Natural killer cell (primary cell): ENCODE measurements at regions not wholly inside any gene's neighbourhood (a gene's known extent, or its start where the extent isn't known, plus 50 kb on each side); places are given as distances from the start of the nearest gene placed in this dataset.

ENCODE experiments used
- ATAC-seq, 3 donors: fragments of 150-1000 bp in 2 of 3; fragments of 200-7000 bp in 1 of 3; cut with Tn5 transposase; 1 replicate in 1 of 3; 2 replicates in 2 of 3; pipeline ENCODE4 v1.10.0; 2021; ENCODE audit warnings: mild to moderate bottlenecking in 2 of 3, moderate library complexity in 2 of 3
- DNase-seq, 2 donors: peaks; one replicate each; pipeline versions ENCODE4 v3.0.0 to v3.0.0-alpha.2; 2013 to 2021; ENCODE audit warnings: mixed read lengths in 1 of 2
- H3K27ac ChIP-seq: one replicate; pipeline ENCODE4 v1.5.1; 2013; ENCODE audit warnings: mild to moderate bottlenecking, low read length
- H3K27me3 ChIP-seq: one replicate; pipeline ENCODE4 v1.6.1; 2013; ENCODE audit warnings: low read length; ENCODE audit not compliant: control insufficient read depth, insufficient read depth
- H3K36me3 ChIP-seq: one replicate; pipeline ENCODE4 v1.6.1; 2013; ENCODE audit warnings: low read length; ENCODE audit not compliant: control insufficient read depth, insufficient read depth
- H3K4me1 ChIP-seq: one replicate; pipeline ENCODE4 v1.6.1; 2013; ENCODE audit warnings: low read length; ENCODE audit not compliant: control insufficient read depth, insufficient read depth
- H3K4me3 ChIP-seq: one replicate; pipeline ENCODE4 v1.5.1; 2013; ENCODE audit warnings: low read length
- H3K9me3 ChIP-seq: one replicate; pipeline ENCODE4 v1.6.1; 2013; ENCODE audit warnings: low read length; ENCODE audit not compliant: control insufficient read depth, insufficient read depth
- H3K27ac Mint-ChIP-seq, 2 donors: one replicate each; pipeline ENCODE4 v1.8.0; 2022; ENCODE audit warnings: mild to moderate bottlenecking in 2 of 2, mixed read lengths in 2 of 2, moderate library complexity in 1 of 2
- H3K27me3 Mint-ChIP-seq, 2 donors: one replicate each; pipeline ENCODE4 v1.8.0; 2022; ENCODE audit warnings: low read depth in 2 of 2, mixed read lengths in 2 of 2
- H3K36me3 Mint-ChIP-seq: one replicate; pipeline ENCODE4 v1.8.0; 2022; ENCODE audit warnings: mixed read lengths
- H3K4me1 Mint-ChIP-seq, 2 donors: one replicate each; pipeline ENCODE4 v1.8.0; 2022; ENCODE audit warnings: mixed read lengths in 2 of 2
- H3K4me3 Mint-ChIP-seq: one replicate; pipeline ENCODE4 v1.8.0; 2022; ENCODE audit warnings: mild to moderate bottlenecking, moderate library complexity, mixed read lengths
- H3K9me3 Mint-ChIP-seq, 2 donors: one replicate each; pipeline ENCODE4 v1.8.0; 2022; ENCODE audit warnings: mixed read lengths in 2 of 2
- WGBS: methylation state at CpG from one replicate; pipeline ENCODE4 v1.1.7; 2013; ENCODE audit warnings: missing lambda C conversion rate; ENCODE audit not compliant: insufficient coverage; 5-methylcytosine and 5-hydroxymethylcytosine counted together
- intact Hi-C: fragments of 100-400 bp; cut with micrococcal nuclease; formaldehyde crosslinking; loops from one replicate; pipeline ENCODE4 v1.14.2; 2022
- TF ChIP-seq, protein P1 (sequence below): fragments of 200-600 bp; IDR thresholded peaks from one replicate; pipeline ENCODE4 v1.8.0; 2022; ENCODE audit warnings: antibody characterized with exemption

DNA sequence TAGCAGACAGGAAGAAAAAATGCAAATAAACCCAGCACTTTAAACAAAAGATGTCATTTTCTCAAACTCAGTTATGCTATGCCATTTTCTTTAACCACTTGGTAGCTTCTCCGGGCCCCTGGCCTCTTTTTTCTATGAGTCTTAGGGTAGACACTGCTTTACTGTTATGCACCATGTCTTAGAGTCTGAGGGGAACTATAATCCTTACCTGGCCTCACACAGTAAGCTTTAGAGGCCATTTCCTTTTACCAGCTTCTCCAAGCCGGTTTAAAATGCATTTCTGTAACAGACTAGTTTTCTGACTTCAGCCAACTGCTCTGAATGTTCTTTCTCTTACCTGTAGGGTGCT is 73.7 kb upstream of the EDEM3 start:
- Mint-ChIP-seq H3K36me3 (peaks cover under 1% of the 10 kb centered on the region), H3K9me3 (no peaks in the 10 kb centered on the region), H3K4me1 (no peaks in the 10 kb centered on the region), H3K27ac (no peak overlapping the region), H3K27me3 (no peaks in the 10 kb centered on the region), H3K4me3 (no peak overlapping the region)
- DNase-seq, result no peak
- no peaks in the 10 kb centered on the region for H3K9me3 ChIP-seq
- no peak for ATAC-seq
- no peaks in the 10 kb centered on the region for H3K27me3 ChIP-seq
- H3K4me3 ChIP-seq, result no peak overlapping the region
- peaks cover 9% of the 10 kb centered on the region for H3K36me3 ChIP-seq
- no peaks in the 10 kb centered on the region for H3K4me1 ChIP-seq
- intact Hi-C loops, result no loop called here
- WGBS, result 90% methylated on average over 2 of the region's 2 CpGs
- no peak overlapping the region for H3K27ac ChIP-seq
- TF ChIP-seq, protein P1, sequence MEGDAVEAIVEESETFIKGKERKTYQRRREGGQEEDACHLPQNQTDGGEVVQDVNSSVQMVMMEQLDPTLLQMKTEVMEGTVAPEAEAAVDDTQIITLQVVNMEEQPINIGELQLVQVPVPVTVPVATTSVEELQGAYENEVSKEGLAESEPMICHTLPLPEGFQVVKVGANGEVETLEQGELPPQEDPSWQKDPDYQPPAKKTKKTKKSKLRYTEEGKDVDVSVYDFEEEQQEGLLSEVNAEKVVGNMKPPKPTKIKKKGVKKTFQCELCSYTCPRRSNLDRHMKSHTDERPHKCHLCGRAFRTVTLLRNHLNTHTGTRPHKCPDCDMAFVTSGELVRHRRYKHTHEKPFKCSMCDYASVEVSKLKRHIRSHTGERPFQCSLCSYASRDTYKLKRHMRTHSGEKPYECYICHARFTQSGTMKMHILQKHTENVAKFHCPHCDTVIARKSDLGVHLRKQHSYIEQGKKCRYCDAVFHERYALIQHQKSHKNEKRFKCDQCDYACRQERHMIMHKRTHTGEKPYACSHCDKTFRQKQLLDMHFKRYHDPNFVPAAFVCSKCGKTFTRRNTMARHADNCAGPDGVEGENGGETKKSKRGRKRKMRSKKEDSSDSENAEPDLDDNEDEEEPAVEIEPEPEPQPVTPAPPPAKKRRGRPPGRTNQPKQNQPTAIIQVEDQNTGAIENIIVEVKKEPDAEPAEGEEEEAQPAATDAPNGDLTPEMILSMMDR, result no peak

- H3K4me3 Mint-ChIP-seq, result no peak overlapping the region
- WGBS, result 90% methylated on average over 7 of the region's 8 CpGs
- H3K4me1 Mint-ChIP-seq, result no peaks in the 10 kb centered on the region
- intact Hi-C loops, result no loop called here
- Histone ChIP-seq H3K27ac (no peak overlapping the region), H3K27me3 (no peaks in the 10 kb centered on the region), H3K9me3 (no peaks in the 10 kb centered on the region), H3K4me1 (no peaks in the 10 kb centered on the region), H3K36me3 (peaks cover 14% of the 10 kb centered on the region), H3K4me3 (no peak overlapping the region)
- H3K27me3 Mint-ChIP-seq, result no peaks in the 10 kb centered on the region
- no peak overlapping the region for H3K27ac Mint-ChIP-seq
- H3K9me3 Mint-ChIP-seq, result no peaks in the 10 kb centered on the region
- no peak for ATAC-seq
- no peak for DNase-seq
- TF ChIP-seq, protein P1, result no peak
- peaks cover 6% of the 10 kb centered on the region for H3K36me3 Mint-ChIP-seq
These were observed 73.1 kb upstream of the EDEM3 start for GRCh38 chr1:184827600-184828368.

DNA sequence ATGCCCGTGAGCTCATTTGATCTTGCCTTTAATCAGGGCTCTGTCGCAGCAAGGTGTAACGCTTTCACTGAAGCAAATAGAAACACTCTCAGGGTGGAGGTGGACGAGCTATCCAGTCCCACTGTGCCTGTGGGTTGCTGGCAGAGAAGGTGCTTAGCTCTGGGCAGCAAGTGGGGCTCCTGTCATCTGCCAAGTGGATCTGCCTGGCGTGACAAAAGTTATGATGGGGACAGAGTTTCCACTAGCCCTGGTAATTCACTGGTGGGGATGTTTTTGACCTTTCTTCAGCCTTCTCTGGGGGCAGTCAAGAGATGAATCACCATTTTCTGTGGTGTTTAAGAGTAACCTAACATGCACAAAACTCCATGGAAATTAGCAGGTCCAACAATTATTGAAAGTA is 71.3 kb upstream of the EDEM3 start:
- Mint-ChIP-seq H3K4me1 (no peaks in the 10 kb centered on the region), H3K36me3 (peaks cover 16% of the 10 kb centered on the region), H3K27ac (no peak overlapping the region), H3K9me3 (no peaks in the 10 kb centered on the region), H3K4me3 (no peak overlapping the region), H3K27me3 (no peaks in the 10 kb centered on the region)
- DNase-seq (no peak), ATAC-seq (no peak)
- TF ChIP-seq, protein P1, result no peak
- Histone ChIP-seq H3K4me1 (no peaks in the 10 kb centered on the region), H3K27ac (no peak overlapping the region), H3K36me3 (peaks cover 25% of the 10 kb centered on the region), H3K4me3 (no peak overlapping the region), H3K27me3 (no peaks in the 10 kb centered on the region), H3K9me3 (no peaks in the 10 kb centered on the region)
- 95% methylated on average over 5 of the region's 5 CpGs for WGBS
- intact Hi-C loops, result no loop called here

DNA sequence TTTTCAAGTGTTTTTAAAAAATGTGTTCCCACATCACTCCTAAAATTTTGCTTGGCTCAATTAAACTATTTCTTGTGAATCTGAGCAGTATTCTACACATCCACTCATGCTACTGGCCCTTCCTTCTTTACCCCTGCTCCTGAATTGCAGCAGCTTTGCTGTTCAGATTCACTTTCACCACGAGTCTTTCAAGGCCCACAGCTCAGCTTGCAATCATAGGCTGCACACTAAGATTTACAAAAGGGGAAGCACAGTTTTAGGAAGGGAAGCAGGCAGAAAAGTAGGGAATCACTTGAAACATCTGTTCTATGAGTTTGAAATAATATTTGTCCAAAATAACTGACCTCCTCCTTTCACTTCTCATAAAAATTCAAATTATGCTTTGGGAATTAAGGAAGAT is 70.9 kb upstream of the EDEM3 start:
- 57% methylated on average over 1 of the region's 1 CpG for WGBS
- ATAC-seq (no peak), DNase-seq (no peak)
- Mint-ChIP-seq H3K4me1 (no peaks in the 10 kb centered on the region), H3K36me3 (peaks cover 16% of the 10 kb centered on the region), H3K4me3 (no peak overlapping the region), H3K27me3 (no peaks in the 10 kb centered on the region), H3K27ac (no peak overlapping the region), H3K9me3 (no peaks in the 10 kb centered on the region)
- Histone ChIP-seq H3K4me1 (no peaks in the 10 kb centered on the region), H3K4me3 (no peak overlapping the region), H3K36me3 (peaks cover 27% of the 10 kb centered on the region), H3K27me3 (no peaks in the 10 kb centered on the region), H3K9me3 (no peaks in the 10 kb centered on the region), H3K27ac (no peak overlapping the region)
- TF ChIP-seq, protein P1, result no peak
- intact Hi-C loops, result no loop called here
